ENCODE measurements at regions not wholly inside any gene's neighbourhood (a gene's known extent, or its start where the extent isn't known, plus 50 kb on each side); places are given as distances from the start of the nearest gene placed in this dataset.

GRCh38 chr3:116947148-116947547, 237.6 kb downstream of the TUSC7 start:
- TF ChIP-seq, protein P1, sequence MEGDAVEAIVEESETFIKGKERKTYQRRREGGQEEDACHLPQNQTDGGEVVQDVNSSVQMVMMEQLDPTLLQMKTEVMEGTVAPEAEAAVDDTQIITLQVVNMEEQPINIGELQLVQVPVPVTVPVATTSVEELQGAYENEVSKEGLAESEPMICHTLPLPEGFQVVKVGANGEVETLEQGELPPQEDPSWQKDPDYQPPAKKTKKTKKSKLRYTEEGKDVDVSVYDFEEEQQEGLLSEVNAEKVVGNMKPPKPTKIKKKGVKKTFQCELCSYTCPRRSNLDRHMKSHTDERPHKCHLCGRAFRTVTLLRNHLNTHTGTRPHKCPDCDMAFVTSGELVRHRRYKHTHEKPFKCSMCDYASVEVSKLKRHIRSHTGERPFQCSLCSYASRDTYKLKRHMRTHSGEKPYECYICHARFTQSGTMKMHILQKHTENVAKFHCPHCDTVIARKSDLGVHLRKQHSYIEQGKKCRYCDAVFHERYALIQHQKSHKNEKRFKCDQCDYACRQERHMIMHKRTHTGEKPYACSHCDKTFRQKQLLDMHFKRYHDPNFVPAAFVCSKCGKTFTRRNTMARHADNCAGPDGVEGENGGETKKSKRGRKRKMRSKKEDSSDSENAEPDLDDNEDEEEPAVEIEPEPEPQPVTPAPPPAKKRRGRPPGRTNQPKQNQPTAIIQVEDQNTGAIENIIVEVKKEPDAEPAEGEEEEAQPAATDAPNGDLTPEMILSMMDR (IDR thresholded peaks at IDR 0.05; ENCODE audit: extremely low read depth, missing control alignments): no peak
- no peak for DNase-seq (ENCODE audit: low spot score)

DNA sequence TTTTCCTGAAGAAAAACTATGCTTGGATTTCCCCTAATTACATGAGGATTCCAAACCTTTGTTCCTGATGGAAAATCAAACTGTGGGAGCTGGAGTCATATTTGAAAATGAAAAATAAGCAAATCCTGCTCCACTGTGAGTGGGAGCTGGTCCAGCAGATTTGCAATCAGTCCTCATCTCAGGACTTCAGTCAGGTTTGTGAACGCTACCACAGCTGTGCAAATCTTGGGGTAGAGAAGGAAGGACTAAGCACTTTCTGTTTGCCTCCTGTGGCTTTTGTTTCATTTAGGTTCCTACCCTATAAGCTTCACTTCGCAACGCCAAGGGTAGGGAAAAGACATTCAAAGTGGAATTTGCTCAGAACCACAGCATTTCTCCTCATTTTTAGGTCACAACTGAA, 238.2 kb downstream of the TUSC7 start:
- TF ChIP-seq, protein P1 (IDR thresholded peaks at IDR 0.05; ENCODE audit: extremely low read depth, missing control alignments): no peak
- no peak for DNase-seq (ENCODE audit: low spot score)

- TF ChIP-seq, protein P1 (IDR thresholded peaks at IDR 0.05; ENCODE audit: extremely low read depth, missing control alignments): no peak
- DNase-seq (ENCODE audit: low spot score): no peak
Observed at GRCh38 chr3:116950301-116951055, 240.9 kb downstream of the TUSC7 start.

DNA sequence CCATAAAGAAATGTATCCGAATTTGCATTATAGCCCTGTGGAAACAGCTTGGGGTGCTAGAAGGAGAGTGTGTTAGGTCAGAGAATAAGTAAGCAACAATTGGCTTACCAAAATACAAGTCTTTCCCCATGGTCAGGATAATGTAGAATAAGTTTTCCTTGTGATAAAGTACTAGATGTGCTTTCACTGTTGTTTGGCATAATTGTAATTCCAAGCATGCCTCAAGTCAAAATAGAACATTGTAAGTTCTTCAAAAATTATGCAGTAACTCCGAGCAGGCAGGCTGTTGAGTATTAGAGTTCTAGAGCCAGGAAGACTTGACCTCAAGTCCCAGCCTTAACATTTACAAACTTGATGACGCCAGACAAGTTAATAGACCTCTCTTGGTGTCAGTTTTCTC, 242.0 kb downstream of the TUSC7 start:
- DNase-seq (ENCODE audit: low spot score): no peak
- TF ChIP-seq, protein P1 (IDR thresholded peaks at IDR 0.05; ENCODE audit: extremely low read depth, missing control alignments): no peak

- TF ChIP-seq, protein P1 (IDR thresholded peaks at IDR 0.05; ENCODE audit: extremely low read depth, missing control alignments): no peak
- DNase-seq (ENCODE audit: low spot score): no peak
Observed at GRCh38 chr3:116958291-116958690, 248.7 kb downstream of the TUSC7 start.

DNA sequence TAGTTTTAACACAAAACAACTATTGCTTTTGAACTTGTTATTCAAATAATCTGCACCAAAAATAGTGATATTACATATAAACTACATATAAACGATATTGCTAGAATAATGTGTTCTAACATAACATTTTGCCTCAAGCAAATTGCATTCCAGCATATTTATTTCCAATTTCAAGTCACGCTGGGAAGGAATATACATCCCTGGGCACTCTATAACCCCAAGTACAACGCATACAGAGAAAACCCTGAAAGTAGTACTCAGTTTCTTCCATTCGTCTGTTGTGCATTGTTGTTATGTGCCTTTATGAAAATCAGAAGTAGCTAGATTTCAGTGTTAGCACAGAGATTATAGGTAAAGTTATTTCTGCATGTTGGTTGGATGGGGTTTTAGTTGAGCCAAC, 251.5 kb downstream of the TUSC7 start:
- TF ChIP-seq, protein P1 (IDR thresholded peaks at IDR 0.05; ENCODE audit: extremely low read depth, missing control alignments): no peak
- no peak for DNase-seq (ENCODE audit: low spot score)

DNA sequence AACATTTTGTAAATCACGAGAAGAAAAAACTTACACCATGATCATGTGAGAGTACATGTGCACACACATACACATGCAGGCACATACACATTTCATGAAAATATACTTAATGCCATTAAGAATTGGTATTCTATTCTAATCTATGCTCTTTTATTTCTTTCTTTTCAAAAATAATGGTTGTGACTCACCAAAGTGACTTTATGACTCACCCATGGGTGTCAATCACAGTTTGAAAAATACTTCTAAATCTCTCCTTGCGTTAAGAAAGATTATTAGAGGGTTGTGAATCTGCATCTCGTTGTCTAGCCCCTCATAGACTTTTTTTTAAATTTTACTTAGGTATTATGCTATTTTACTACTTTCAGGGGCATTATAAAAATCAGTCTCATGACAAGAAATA, 254.2 kb downstream of the TUSC7 start:
- TF ChIP-seq, protein P1 (IDR thresholded peaks at IDR 0.05; ENCODE audit: extremely low read depth, missing control alignments): no peak
- DNase-seq (ENCODE audit: low spot score): no peak

Data from GM20000 (cell line).